NCI-H2107 treated with DMSO at 0.1 percent for 48 hours (cell line): ENCODE measurements at regions not wholly inside any gene's neighbourhood (a gene's known extent, or its start where the extent isn't known, plus 50 kb on each side); places are given as distances from the start of the nearest gene placed in this dataset.

ENCODE experiments used
- DNase-seq: peaks from one replicate; lab custom pipeline; 2025; ENCODE audit not compliant: unreplicated experiment; lab: John Stamatoyannopoulos, UW

DNA sequence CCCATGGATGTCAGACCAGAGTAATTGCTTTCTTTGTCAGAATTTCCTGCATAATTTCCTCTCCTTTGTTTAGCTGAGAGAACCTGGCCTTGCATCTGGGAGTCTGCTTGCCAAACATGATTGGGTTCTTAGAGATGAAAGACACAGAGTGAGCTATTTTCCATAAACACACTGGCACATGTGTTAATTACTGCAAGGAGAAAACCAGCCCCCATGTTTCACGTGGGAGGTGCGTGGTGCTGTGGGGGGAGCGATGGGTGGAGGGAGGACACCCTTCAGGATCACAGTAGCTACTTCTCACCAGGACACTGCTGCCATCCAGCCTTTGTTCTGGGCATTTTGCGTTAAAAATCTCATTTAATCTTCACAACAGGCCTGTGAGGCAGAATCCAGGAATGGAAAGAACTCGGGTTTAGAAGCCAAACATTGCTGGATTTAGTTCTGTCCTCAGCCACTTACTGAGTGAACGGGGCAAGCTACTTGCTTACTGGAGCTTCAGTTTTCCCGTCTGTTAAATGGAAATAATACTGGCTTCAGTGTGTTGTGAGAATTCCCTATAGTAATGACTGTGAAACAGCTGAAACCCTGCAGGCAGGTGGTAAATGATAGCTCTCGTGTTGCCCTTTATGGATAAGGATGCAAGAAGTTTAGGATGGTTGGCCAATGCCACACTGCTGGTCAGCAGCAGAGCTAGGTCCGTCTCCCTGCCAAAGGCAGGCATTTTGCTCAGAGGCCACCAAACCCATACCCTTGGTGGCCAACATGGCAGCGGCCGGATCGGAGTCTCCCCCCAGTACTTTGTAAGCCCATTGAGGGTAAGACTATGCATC is 100.1 kb upstream of the ASAP2 start:
- peak; percentile 70 for DNase-seq

DNA sequence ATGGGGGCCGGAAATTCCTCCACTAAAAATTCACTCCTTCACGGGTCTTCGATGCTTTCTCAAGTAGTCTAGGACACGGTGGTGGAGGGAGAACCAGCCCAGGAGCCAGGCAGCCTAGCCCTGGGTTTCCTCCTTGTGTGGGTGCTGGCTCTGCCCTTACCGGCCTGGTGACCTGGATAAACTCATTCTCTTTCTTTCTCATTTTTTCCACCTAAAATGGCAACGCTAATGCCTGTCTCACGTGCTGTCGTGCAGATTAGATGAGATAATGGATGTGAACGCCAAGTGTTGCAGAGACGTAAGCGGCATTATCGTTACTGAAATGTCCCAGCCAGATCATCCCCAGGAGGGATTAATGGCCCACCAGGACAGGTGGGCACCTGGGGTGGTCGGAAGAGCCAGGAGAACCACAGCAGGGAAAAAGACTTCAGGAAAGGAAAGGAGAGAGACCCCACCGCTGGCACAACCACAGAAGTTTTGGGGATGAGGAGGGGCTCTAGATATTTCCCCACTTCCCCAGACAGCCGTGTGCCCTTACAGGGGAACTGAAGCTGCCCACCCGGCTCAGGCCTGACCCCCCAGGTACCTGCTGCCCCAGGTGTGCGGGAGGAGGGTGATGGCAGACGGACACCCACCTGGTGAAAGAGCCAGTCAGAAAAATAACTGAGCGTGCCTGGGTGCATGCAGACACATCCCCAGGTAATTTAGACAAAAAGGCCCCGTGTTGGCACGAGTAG is 100.8 kb upstream of the ASAP2 start:
- no peak for DNase-seq

- no peak for DNase-seq
These were observed 100.3 kb upstream of the MBOAT2 start for GRCh38 chr2:9103663-9104277.

DNA sequence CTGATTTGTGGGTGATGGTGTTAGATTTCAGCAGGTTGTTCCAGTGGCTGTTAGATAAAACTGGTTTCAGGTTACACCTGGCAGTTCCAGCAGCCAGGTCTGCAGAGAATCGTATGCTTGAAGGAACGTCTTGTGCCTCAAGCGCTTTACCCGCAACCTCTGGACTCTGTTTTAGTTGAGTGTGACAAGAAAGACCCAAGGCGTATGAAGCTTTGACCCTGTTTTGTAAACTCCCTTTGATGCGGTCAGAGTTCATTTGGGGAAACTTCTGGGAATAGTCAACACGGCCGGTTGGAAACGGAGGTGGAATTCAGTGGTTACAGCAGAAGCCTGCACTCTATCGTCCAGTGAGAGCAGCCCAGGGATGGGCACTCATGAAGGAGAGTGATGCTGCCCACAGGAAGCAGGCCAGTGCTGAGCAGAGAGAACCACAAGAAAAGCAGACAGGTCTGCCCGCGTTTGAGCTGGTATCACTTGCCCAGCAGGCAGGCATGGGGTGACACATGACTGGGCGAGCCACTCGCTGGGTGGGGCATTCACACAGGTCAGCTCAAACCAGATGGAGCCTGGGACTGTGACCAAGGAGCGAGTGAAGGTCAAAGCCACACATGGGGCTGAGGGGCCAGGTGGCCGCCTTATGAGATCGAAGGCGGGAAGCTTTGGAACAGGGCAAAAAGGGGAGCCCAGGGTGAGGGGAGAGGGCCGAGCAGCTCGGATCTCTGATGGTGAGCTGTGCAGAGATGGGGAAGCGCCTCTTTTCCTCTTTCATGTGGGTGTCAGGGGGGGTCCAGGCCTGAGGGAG is 99.6 kb upstream of the MBOAT2 start:
- peak; percentile 46 for DNase-seq

GRCh38 chr2:9101763-9102425 is 98.4 kb upstream of the MBOAT2 start:
- no peak for DNase-seq

- no peak for DNase-seq
These were observed 96.8 kb upstream of the MBOAT2 start for GRCh38 chr2:9100080-9100876.

GRCh38 chr2:9099341-9099751 is 95.9 kb upstream of the MBOAT2 start:
- DNase-seq, result no peak

DNA sequence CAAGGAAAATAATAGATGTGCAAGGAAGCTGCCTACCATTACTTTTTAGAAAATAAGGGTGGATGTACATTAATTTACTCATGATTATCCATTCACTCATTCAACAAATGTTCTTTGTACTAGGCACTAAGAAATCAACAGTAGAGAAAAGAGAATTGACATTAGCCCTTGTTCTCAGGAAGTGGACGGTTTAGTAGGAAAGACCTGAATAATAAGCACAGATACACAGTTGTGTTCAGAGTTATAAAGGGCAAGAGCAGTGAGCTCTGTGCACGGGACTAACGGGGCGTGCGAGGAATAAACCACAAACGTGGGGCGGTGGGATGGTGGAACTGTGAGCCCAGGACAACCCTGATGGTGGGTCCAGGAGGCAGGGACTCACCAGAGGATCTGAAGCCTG is 94.4 kb upstream of the MBOAT2 start:
- DNase-seq, result no peak

DNA sequence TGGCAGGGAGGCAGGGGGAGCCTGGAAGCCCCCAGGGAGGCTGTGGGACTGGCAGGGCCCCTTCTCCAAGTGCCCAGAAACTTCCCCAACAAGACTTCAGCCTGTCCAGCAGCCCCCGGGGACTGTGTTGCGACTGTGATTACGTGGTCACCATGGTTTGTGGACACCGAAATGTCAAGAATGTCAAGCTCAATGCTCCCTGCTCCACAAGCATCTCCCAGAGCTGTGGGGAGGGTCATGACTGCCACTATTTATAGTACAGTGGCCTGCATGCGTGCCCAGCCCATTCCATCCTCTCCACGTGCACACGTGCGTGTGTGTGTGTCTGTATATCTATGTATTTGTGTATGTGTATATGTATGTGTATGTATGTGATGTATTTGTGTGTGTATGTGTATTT is 93.8 kb upstream of the MBOAT2 start:
- DNase-seq, result no peak

GRCh38 chr2:9096761-9097160 is 93.3 kb upstream of the MBOAT2 start:
- DNase-seq, result no peak

- no peak for DNase-seq
These were observed 92.2 kb upstream of the MBOAT2 start for GRCh38 chr2:9095690-9096089.

DNA sequence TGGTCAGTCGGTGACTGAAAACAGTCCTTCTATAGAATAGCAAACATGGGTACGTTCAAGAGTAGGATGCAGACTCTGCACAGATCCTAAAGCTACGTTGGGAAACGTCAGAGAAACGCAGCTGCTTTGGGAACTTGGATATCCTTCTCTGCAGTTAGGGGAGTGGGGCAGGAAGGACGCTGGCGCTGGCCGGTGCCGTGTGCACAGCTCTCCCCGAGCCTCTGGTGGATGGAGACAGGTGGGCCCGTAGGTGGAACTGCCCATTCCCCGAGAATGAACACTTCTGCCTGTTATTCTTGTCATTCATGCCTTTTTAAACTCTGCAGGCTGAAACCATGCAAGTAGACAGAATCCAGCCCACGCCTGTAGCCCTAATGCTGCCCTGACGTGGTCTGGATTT is 91.7 kb upstream of the MBOAT2 start:
- no peak for DNase-seq

GRCh38 chr2:9094117-9094516 is 90.6 kb upstream of the MBOAT2 start:
- DNase-seq, result no peak

GRCh38 chr2:9093324-9093723 is 89.8 kb upstream of the MBOAT2 start:
- no peak for DNase-seq

GRCh38 chr2:9092383-9093282 is 89.1 kb upstream of the MBOAT2 start:
- DNase-seq, result no peak

- DNase-seq, result no peak
These were observed 88.3 kb upstream of the MBOAT2 start for GRCh38 chr2:9091811-9092210.

DNA sequence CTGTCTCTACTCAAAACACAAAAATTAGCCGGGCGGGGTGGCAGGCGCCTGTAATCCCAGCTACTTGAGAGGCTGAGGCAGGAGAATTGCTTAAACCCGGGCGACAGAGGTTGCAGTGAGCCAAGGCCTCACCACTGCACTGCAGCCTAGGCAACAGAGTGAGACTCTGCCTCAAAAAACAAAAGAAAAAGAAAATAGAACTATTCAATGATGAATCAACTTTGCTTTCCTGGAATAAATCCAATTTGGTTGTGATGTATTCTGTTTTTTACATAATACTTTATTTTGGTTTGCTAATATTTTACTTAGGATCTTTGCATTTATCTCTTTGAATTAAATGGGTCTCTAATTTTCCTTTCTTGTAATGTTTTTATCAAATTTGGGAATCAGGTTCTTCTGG is 86.3 kb upstream of the MBOAT2 start:
- no peak for DNase-seq

DNA sequence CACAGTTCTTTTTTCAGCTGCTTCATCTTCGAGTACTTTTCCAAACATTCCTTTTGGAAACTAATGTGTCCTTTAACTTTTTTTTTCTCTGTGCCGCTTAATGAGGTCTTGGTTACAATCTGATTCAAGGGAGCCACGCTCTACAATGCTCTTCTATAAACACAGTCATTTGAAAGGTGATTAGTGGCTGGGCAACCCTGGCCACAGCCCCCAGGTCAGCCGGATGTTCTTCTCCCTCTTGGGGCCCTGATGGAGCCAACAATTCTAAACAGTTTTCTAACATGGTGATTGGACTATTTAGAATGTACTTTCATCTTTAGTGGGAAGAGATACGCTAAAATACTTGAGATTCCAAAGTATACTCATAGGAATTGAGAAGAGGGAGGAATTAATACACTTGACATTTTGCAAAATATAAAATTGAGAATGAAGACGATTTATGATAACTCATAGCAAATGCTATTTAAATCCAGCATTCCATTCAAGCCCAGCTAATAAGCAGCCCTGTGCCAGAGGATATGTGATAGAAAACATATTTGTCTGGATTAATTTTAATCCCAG is 83.7 kb upstream of the MBOAT2 start:
- DNase-seq, result no peak

DNA sequence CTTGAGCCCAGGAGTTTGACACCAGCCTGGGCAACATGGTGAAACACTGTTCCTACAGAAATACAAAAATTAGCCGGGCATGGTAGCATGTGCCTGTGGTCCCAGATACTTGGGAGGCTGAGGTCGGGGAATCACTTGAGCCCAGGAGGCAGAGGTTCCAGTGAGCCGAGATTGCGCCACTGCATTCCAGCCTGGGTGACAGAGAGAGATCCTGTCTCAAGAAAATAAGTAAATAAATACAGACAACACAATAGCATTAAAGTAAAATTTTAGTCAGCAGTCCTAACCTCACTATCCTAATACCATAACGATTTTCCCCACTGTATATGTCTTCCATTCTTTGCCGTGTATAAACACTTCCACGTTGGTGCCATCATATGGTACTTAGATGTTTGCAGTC is 83.0 kb upstream of the MBOAT2 start:
- no peak for DNase-seq
